Hematopoietic multipotent progenitor cell treated with erythropoietin and hydrocortisone succinate and interleukin-3 and kit ligand, for 4 days (in vitro differentiated cells): ENCODE measurements at regions not wholly inside any gene's neighbourhood (a gene's known extent, or its start where the extent isn't known, plus 50 kb on each side); places are given as distances from the start of the nearest gene placed in this dataset.
"Not testable (repeated sequence)": the region's sequence is repeated elsewhere in the genome, so short reads cannot be mapped to it uniquely, and the experiment has no call there.

Experiments used
- DNase-seq: peaks from one replicate; pipeline ENCODE4 v3.0.0-alpha.2; 2015

DNA sequence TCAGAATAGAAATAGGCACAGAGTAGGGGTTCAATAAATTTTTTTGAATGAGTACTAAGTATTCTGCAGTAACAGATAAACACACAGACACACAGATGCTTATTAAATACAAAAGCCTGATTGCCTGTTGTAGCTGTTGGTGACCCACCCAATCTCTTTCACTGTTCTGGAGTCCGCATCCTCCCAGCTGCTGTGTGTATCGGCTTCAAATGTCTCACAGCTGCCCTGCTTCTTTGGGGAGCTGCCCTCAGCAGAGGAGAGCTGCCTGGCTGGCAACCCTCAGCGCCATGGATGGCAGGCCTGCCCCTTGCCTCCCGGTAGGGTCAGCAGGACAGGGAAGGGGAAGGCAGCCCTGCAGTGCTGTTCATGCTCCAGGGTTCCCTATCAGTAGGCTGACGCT lies 50.5 kb upstream of the PRNP start:
- DNase-seq: no peak

- DNase-seq: no peak
Observed at GRCh38 chr20:4635342-4635741, 50.9 kb upstream of the PRNP start.

- DNase-seq: no peak
Observed at GRCh38 chr20:4633780-4634179, 52.5 kb upstream of the PRNP start.

- DNase-seq: no peak
Observed at GRCh38 chr20:4633379-4633778, 52.9 kb upstream of the PRNP start.

DNA sequence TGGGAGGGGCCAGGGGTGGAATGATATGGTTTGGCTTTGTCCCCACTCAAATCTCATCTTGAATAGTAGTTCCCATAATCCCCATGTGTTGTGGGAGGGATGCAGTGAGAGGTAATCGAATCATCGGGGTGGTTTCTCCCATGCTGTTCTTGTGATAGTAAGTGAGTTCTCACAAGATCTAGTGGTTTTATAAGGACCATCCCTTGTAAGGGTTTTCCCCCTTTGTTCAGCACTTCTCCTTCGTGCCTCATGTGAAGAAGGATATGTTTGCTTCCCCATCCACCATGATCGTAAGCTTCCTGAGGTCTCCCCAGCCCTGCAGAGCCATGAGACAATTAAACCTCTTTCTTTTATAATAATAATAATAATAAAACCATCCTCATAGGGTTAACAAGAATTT lies 53.4 kb upstream of the PRNP start:
- no peak for DNase-seq

DNA sequence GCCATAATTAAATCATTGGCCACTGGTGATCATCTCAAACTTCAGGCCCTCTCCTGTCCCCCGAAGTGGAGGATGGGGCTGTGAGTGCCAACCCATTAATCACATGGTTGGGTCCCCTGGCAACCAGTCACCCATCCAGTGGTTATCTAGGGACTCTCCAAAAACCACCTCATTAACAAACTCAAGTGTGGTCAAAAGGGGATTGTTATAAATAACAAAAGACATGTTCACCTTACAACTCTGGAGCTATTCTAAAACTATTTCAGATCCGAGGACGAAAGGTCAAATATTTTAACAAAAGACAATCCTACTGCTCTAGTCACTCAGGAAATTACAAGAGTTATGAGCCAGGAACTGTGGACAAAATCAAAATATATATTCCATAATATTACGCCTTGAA lies 60.0 kb upstream of the PRNP start:
- no peak for DNase-seq

GRCh38 chr20:4625687-4626086 lies 60.6 kb upstream of the PRNP start:
- DNase-seq: no peak

DNA sequence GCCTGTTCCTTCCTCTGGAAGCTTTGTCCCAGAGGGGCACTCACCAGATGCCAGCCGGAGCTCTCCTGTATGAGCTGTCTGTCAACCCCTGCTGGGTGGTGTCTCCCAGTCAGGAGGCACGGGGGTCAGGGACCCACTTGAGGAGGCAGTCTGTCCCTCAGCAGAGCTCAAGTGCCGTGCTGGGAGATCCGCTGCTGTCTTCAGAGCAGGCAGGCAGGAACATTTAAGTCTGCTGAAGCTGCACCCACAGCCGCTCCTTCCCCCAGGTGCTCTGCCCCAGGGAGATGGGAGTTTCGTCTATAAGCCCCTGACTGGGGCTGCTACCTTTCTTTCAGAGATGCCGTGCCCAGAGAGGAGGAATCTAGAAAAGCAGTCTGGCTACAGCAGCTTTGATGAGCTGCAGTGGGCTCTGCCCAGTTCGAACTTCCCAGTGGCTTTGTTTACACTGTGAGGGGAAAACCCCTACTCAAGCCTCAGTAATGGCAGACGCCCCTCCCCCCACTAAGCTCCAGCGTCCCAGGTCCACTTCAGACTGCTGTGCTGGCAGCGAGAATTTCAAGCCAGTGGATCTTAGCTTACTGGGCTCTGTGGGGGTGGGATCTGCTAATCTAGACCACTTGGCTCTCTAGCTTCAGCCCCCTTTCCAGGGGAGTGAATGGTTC lies 61.5 kb upstream of the PRNP start:
- DNase-seq: not testable (repeated sequence)

GRCh38 chr20:4619144-4619543 lies 67.1 kb upstream of the PRNP start:
- DNase-seq: not testable (repeated sequence)

- no peak for DNase-seq
Observed at GRCh38 chr20:4617484-4617883, 68.8 kb upstream of the PRNP start.

GRCh38 chr20:4617019-4617418 lies 69.2 kb upstream of the PRNP start:
- DNase-seq: no peak

DNA sequence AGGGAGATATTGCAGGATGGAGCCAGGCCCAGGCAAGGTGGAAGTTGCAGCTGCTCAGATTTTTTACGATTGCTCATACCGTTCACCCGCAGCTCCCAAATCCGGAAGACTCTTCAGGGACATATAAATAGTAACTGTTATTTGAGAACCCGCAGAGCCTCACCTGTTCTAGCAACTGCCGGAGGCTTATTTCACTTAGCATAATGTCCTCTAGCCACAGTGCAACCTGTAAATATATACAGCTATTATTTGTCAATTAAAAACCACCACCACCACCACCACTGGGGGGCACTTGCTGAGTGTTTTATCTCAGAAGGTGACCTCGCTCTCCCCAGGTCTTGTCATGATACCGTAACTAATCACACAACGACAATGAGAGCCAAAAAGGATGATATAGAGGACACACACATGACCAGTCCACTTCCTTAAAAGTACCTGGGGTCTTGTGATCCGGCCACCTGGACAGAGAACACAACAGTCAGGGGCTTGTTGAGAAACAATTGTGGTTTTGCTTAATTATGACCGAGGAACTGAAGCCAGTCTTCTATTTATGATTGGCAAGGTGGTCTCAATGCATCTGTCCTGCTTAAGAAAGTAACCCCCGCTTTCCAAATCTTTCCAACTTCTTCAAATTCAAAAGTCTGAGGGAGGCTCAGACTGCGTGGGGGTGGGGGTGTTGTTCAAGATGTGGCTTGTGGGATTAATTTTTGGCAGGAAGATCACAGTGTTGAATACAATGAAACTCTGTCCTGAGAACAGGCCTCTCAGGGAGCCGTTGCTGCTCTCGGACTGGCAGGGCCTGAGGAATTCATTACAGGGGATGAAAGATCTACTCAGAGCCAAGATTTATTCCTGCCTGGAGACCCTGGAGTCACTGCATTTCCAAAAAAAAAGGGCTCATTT lies 72.3 kb upstream of the PRNP start:
- DNase-seq: peak; percentile 88

- no peak for DNase-seq
Observed at GRCh38 chr20:4613184-4613583, 73.1 kb upstream of the PRNP start.

DNA sequence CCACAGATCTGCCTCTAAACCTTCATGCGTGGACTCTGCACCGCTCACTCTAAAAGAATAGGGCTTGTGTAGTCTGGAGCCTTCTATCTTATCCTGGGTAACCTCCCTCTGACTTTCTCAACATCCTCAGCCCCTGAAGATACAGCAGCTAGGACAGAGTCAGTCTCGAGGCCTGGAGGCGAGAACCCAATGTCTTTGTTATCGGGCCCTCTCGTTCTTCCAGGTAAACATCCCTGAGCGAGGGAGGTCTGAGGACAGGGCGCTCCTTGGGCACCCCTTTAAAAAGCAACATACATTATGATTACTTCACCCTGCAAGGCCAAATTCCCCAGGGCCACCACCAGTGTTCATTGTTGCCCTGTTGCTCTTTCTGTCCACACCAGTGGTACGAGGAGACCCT lies 75.4 kb upstream of the PRNP start:
- DNase-seq: no peak

DNA sequence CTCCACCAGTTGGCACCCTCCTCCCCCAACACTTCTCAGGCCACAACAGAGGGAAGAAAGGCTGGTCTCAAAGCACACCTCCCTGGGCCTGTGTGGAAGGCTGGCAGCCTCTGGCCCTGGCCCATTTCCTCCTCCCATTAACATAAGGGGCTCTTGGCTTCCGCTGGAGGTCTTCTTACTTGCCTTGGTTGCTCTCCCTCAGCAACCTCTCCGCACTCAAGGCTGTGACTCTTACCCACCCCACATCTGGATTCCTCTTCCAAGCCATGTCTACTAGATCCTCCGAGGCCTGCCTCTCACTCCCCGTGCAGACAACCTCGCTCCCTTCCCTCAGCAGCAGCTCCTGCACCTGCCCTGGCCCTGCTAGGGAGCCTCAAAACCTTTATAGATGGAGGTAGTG lies 76.7 kb upstream of the PRNP start:
- no peak for DNase-seq

GRCh38 chr20:4608861-4609260 lies 77.4 kb upstream of the PRNP start:
- no peak for DNase-seq

DNA sequence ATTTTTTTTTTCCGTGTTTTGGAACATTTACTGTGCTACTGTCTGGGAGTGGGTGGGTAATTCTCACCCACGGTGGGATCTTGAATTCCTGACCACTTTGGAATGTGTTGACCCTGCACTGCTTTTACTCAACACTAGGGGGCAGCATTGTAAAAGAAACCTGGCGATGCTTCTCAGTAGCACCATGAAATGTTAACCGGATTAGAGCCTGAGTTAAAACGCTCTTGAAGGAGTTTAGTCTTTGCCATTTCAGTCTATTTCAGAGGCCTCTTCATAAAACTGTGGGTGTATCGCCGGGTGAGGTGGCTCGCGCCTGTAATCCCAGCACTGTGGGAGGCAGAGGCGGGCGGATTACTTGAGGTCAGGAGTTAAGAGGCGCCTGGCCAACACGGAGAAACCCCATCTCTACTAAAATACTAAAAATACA lies 79.0 kb upstream of the PRNP start:
- DNase-seq: peak; percentile 83

DNA sequence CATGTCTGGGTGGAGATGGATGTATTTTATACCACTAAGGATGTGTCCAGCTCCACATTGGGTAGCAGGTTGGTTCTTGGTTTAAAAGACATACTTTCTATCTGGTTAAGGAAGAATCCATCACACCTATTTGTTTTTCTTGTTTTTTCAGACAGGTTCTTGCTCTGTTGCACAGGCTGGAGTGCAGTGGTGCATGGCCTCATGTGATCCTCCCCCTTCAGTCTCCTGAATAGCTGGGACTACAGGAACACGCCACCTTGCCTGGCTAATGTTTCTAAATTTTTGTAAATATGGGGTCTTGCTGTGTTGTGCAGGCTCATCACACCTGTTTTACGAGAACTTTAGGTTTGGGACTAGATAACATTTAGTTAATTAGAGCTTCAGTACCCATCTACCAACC lies 80.2 kb upstream of the PRNP start:
- no peak for DNase-seq

GRCh38 chr20:4605166-4605565 lies 81.1 kb upstream of the PRNP start:
- no peak for DNase-seq

DNA sequence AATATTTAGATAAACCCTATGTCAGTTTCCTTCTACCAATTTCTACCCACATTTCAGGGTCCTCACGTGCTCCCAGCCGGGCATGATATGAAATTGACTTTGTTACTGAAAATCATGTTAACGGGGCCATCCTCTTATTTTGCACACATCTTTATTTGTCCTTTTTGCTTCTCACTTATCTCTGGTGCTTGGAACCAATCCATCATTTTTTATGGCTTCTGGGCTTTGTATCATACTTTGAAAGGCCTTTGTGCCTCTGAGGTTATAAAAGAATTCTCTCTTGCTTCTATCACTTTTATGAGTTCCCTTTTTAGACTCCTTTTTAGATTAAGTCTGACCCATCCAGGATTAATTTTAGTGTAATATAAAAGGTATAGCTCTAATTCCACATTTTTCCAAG lies 81.7 kb upstream of the PRNP start:
- no peak for DNase-seq

DNA sequence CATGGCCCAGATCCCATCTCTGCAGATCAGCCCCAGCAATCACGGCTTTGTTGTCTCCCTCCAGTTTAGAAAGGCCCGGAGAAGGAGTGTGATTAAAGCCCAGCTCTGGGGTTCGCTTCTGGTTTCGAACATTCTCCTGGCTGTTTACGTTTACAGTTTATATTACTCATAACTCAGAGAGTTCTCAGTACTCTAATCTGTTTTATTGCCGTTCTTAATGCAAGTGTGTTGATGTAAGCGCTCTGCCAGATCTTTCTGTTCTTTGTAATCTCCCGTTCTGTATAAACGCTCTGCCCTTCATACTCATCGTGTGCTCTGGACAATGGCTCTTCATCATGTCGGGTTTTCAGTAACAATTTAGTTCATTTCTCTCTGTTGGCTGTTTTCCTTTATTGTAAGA lies 82.5 kb upstream of the PRNP start:
- DNase-seq: no peak

DNA sequence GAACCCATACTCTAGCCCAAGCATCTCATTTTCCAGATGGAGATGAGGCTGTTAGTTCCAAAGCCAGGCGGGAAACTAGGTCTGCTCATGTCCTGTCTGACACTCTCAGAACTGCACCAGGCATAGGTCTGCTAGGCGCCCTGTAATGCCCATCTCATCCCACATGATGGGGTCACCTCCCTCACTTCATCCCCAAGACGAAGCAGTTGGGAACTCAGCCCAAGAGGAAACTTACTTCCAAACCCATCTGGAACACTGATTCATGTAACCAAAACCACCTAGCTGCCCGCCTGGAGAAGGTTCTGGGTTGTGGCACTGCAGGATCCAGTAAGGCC lies 84.0 kb upstream of the PRNP start:
- DNase-seq: no peak

DNA sequence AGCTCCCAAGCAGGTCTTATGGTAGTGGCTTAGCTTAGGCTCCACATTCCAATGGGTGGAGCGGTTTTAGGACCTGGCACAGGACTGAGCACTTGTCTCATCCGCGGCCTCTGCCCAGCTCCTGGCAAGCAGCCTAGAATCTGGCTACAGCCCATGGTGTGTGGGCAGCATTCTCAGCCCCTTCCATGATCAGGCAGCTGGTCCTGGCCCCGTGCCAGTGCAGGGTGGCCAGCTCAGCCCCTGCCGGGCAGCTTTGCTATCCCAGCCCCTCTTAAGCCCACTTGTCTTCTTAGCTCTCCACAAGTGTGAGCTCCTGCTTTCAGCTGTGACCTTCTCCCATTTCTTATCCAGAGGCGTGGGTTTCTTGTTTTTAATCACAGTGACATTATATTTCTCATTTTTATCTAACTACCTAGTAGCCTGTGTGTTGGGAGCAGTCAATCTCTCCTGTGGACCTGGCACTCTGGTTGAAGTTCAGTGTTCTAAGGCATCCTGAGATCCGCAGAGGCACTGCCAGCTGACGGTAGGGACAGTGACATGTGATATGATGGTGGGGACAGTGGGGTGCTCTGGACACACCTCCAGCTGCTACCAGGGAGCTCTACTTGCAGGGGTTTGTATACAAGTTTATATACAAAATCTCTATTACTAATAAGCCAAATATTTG lies 84.5 kb upstream of the PRNP start:
- DNase-seq: no peak
